GM19240 (cell line): ENCODE measurements at regions not wholly inside any gene's neighbourhood (a gene's known extent, or its start where the extent isn't known, plus 50 kb on each side); places are given as distances from the start of the nearest gene placed in this dataset.
"Not testable (repeated sequence)": the region's sequence is repeated elsewhere in the genome, so short reads cannot be mapped to it uniquely, and the experiment has no call there.

Experiments
- DNase-seq: peaks from one replicate; pipeline ENCODE4 v3.0.0; 2011; ENCODE audit warnings: low spot score; ENCODE audit not compliant: insufficient read length

GRCh38 chr13:80180740-80181355 lies 160.1 kb downstream of the SPRY2 start:
- DNase-seq, result no peak

GRCh38 chr13:80177327-80177726 lies 163.6 kb downstream of the SPRY2 start:
- DNase-seq, result no peak

- no peak for DNase-seq
Measured at GRCh38 chr13:80173224-80173623, 167.7 kb downstream of the SPRY2 start.

DNA sequence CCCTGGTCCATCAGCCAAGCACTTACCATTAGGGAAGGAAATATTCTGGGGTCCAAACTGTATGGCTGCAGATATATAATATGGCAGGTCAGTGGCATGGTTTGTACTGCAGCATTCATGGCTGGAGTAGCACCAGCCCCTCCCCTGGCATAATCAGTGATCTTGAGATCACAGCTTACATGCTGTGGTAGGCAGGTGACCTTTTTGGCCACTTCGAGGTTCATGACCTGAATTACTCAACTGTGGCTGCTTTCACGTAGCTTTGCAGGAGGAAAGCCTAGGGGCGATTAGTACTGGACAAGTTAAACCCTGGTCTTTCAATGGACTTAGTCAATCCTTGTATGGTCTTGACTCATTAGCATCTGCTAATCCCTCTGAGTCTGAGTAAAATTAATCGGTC lies 169.8 kb downstream of the SPRY2 start:
- no peak for DNase-seq

DNA sequence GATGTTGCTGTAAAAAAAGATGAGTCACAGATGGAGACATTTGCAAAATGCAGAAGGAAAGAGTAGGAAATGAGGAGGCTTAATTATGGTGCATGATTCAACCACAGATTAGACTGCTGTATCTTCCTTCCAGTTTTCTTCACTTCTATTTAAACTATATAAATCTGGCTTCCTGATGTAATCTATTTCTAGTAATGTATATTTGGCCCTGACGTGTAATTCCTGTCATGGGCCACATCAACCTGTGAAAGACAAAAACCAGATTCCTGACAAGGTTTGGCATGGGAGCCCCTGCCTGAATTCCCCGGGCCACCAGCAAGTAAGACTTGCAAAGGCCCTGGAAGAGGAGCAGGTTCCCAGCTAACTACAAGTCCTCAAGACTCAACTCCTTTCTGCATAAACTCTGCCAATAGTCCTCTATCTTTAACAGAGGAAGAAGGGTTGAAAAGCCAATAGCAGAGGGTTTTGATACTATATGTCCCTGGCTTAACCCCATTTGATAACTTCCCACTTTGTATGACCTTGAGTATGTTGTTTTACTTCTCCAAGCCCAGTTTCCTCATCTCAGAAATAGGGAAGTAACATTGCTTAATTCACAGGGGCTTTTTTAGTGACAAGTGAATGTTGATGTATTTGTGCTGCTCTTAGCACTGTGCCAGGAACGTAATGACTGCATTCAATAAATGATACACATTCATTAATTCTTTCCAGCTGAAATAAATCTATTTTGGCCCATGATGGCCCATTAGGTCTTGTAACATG lies 172.7 kb downstream of the SPRY2 start:
- no peak for DNase-seq

DNA sequence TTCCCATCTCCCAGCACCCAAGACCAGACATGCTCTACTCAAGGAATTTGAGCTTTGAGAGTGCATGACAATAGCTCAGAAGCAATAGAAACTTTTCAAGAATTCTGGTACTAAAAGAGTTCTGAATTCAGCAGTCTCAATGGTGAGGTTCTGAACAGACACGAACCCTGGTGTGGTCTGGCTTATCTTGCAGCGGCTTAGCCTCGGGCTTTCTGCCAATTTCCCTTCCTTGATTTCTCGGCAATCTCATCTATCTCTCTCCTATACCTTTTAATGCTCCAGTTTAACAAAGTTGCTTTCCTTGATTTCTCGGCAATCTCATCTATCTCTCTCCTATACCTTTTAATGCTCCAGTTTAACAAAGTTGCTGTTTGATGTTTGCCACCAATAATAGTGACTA lies 174.6 kb downstream of the SPRY2 start:
- no peak for DNase-seq

GRCh38 chr13:80164462-80164861 lies 176.5 kb downstream of the SPRY2 start:
- no peak for DNase-seq

GRCh38 chr13:80161896-80162295 lies 179.0 kb downstream of the SPRY2 start:
- DNase-seq, result no peak

- no peak for DNase-seq
Measured at GRCh38 chr13:80161219-80161618, 179.7 kb downstream of the SPRY2 start.

DNA sequence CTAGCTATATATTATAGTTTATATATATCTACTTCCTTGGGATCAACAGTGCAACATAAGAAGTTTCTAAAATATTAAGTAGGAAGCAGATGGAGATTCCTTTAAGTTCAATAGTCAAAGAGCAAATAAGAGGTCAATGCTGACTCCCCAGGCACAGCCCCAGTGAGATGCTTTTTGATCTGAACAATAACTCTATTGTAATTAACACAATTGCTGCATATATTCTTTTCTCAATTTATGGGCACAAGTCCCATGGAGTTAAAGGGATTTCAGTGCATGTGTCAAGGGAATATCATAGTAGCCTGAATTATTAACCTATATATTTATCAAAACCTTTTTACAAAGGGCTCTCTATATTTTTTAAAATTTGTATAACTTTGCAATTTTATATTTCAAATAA lies 180.8 kb downstream of the SPRY2 start:
- DNase-seq, result no peak

- no peak for DNase-seq
Measured at GRCh38 chr13:80157261-80157932, 183.5 kb downstream of the SPRY2 start.

GRCh38 chr13:80152142-80152541 lies 188.8 kb downstream of the SPRY2 start:
- not testable (repeated sequence) for DNase-seq

GRCh38 chr13:80151016-80151415 lies 189.9 kb downstream of the SPRY2 start:
- no peak for DNase-seq

GRCh38 chr13:80149736-80150135 lies 191.2 kb downstream of the SPRY2 start:
- DNase-seq, result no peak

- no peak for DNase-seq
Measured at GRCh38 chr13:80145171-80145690, 195.7 kb downstream of the SPRY2 start.

DNA sequence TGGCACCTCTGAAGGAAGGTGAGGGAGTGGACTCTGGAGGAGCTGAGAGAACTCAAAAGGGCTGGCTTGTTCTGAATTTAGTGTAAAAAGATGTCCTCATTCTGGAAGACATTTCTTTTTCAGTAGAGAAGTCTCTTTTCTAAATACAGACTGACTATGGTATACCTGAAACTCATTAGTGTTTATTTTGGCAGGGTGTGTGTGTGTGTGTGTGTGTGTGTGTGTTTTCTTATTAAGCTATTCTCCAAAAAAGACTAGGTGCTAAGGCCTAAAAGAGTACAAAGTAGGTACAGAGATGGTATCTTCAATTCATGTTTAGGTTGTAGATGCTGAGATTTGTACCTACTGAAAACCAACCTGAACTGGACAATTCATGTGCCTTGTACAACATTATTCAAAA lies 196.4 kb downstream of the SPRY2 start:
- DNase-seq, result no peak

GRCh38 chr13:80141123-80141849 lies 199.6 kb downstream of the SPRY2 start:
- no peak for DNase-seq

DNA sequence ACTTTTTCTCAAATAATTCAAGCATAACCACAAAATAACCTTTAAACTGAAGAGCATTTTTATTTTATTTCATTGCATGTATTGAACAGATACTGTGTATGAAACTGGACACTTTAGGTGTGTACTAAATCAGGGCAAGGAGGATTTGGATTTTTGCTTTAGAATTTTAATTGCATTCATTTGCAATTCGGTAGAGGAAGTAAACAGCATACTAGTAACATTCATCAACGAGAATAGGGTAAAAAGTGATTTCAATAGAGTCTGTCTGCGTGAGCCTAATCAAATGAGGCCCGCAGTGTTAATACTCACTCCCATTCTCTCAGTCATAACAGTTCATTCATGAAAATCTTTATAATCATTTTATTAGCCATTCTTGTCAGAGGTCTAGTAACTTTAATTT lies 200.2 kb downstream of the SPRY2 start:
- no peak for DNase-seq

DNA sequence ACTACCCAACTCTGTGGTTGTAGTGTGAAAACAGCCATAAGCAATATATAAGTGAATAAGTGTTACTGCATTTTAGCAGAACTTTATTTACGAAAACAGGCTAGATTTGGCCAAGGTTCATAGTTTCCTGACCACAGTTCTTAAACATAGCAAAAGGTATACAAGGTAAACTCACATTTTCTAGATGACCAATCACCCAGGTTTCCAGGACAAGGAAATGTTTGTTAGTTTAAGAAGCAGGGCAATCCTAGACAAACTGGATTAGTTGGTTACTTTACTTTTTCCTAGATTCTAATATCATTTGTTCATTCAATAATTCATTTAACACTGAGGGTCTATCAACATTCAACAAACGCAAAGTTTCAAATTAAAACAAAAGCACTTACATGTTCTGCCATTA lies 201.7 kb downstream of the SPRY2 start:
- DNase-seq, result no peak

DNA sequence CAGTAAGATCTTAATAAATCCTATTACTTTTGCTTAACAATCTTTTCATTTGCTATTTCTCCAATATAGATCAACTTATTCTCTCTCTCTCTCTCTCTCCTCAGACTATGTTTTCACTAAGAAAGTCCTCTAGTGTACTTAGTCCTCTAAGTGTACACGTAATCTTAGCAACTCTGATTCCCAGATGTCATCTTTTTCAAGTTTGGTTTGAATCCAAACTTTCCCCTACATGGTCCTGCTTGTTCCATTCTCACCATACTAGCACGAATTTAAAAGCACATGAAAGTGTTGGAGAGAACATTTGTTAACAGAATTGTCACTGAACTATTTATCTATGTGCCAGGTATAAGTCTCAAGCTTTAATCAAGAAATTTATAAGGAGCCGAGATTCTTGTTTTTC lies 202.9 kb downstream of the SPRY2 start:
- DNase-seq, result no peak

- no peak for DNase-seq
Measured at GRCh38 chr13:80134346-80134745, 206.6 kb downstream of the SPRY2 start.
